ENCODE measurements at regions not wholly inside any gene's neighbourhood (a gene's known extent, or its start where the extent isn't known, plus 50 kb on each side); places are given as distances from the start of the nearest gene placed in this dataset.
"Not testable (repeated sequence)": the region's sequence is repeated elsewhere in the genome, so short reads cannot be mapped to it uniquely, and the experiment has no call there.

DNA sequence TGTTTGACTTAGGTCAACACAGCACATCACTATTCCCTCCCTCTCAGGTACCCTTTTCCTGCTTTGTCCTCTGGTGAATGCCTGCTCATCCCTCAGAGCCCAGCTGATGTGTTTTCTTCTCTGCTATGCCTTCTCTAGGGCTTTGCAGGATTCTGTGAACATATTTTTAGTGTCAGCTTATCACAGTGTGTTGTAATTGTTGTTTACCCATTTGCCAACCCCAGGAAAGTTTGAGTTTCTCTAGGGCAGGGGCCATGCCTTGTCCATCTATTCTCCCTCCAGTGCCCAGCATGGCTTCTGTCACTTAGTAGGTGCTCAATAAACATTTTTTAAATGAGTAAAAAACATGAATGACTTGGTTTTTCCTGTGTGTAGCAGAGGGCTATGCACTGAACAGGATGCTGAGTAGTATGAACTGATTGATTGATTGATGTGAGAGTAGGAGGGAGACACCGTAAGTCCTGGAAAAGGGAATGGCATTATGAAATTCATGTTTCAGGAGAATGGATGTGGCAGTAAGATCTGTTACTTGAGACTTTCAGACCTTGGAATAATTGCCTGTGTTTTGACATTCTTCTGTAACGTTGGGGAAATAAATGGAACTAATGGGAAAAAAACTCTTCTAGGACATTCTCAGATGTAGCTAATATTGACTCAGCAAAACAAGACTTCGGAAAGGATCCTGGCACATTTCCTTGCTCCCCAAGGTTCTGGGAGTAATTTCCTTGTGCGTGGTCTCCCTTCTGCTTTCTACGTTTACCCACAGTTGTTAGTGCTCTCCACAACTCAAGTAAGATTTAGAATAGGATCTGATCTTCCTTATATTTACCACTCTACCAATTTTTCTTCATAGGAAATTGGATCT lies 267.3 kb upstream of the TBL1XR1 start:
- no peak for DNase-seq

DNA sequence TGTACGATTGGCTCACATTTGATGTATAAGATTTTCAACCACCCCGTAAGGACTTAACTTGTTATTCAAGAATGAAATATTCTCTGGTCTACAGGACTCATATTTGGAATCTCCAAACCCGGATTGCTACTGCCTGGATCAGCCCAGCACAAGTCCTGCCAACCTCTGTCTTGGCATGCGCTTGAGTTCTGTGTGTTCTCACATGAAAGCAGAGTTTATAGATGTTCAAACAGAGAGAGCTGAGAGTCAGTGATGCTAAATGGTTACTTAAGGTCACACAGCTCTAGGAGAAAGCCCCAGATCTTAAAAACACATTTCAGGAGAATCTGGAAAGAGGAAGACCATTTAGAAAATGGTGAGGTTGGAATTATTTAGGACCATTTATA lies 268.0 kb upstream of the TBL1XR1 start:
- no peak for DNase-seq

DNA sequence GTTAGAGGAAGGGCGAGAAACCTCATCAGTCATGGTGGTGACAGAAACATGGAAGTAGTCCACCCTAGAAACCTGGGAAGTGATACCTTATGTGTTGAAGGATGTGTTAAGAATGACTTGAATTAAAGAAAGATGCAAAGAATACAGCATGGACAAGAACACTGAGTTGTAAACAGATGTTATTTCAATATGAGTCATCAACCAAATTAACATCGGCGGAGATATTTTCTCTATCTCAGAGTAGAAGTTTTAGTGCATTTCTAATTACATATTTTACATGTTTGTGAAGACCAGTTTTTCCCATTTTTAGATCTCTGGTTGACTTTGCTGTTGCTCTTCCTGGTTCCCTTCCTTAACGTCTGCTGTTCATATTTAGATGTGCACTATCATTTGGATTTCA lies 268.8 kb upstream of the TBL1XR1 start:
- no peak for DNase-seq

DNA sequence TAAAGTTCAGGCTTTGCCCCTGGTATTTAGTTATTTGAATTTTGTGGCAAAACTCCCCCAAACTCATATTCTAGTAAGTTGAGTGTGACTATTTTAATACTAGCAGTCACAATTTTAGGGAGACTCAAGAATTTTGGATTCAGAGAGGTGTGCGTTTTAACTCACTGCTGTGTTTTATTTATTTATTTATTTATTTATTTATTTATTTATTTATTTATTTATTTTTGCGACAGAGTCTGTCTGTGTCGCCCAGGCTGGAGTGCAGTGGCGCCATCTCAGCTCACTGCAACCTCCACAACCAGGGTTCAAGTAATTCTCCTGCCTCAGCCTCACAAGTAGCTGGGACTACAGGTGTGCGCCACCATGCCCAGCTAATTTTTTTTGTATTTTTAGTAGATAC lies 269.3 kb upstream of the TBL1XR1 start:
- DNase-seq: not testable (repeated sequence)

GRCh38 chr3:177467247-177467985 lies 270.1 kb upstream of the TBL1XR1 start:
- DNase-seq: no peak

DNA sequence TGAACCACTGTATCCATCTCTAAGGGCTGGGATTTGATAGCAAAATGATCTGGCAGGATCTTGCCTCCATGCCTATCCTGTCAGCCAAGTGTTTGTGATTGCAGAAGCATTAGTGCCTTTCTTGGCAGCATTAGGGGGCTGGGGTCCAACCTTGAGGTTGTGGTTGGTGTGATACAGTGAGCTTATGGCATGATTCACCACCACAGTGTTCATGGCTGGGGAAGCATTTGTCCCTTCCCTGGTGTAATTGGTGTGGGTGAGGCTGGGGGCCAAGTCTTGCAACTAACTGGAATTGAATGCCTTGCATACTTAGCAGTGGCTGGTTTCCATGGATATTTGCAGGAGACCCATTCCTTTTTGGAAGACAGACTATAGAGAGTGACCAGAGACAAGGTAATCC lies 271.0 kb upstream of the TBL1XR1 start:
- DNase-seq: no peak

GRCh38 chr3:177468816-177469215 lies 271.5 kb upstream of the TBL1XR1 start:
- no peak for DNase-seq

- no peak for DNase-seq
Measured at GRCh38 chr3:177469216-177469615, 271.9 kb upstream of the TBL1XR1 start.

- peak; percentile 35 to 59 for DNase-seq
Measured at GRCh38 chr3:177470197-177470941, 273.1 kb upstream of the TBL1XR1 start.

DNA sequence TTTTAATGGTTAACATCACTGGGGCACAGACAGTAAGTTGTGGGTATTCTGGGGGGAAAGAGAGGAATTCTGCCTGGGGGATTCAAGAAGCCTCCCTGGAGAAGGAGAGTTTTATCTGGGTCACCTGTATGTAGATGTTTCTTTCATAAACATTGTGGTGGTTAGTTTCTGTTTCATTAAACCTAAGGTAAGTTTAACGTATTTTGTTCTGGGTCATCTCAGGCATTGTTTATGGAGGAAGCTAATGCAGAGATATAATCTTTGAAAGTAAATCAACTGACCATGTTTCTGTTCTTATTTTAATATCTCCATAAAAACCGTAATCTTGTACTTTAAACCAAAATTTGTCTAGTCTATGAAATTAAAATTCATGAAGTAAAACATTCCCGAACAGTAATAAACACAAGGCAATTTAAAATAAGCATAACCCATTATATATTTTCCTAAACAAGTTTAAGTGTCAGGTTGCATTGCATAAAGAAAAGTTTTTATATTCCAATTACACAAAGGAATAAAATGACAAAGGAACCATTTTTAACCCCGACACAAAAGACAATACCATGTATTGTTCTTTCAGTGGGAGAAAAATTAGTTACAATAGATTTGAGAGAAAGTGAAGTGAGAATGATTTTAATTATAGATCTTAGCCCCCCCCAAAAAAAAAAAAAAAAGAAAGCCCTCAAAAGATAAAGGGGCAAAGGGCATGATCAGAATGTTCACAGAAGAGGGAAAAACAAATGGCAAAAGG lies 274.6 kb upstream of the TBL1XR1 start:
- no peak for DNase-seq

DNA sequence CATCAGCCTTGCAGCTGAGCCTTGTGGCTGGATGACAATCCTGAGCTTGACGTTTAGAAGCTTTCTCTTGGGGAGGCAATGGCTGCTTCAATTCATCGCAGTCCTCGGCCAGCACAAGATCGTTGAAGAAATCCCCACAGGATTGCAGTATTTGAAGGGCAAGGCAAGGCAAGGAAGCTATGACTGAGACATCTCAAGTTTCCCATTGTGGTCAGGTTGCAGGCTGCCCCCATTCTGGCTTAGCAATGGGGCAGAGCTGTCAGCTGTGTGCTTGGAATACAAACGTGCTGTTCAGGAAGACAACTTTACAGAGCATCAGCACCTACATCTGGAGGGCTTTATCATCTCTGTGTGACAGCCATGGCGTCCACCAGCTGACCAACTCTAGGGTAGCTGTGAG lies 275.9 kb upstream of the TBL1XR1 start:
- no peak for DNase-seq

DNA sequence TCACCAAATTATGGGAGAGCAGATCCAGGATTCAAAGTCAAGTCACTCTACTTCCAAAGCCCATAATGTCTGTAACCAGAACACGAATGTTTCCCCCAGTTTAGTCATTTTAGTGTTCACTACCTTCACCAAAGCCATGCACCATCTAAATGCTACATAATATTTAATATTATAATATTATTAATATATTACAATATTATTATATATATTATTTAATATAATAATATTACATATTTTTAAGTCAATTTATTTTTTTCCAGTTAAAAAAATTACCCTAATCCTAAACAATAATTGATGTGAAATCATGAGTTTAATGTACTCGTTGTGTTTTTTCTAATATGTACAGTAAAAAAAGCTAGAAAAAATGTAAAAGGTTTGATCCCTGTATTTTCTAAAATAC lies 276.6 kb upstream of the TBL1XR1 start:
- no peak for DNase-seq

DNA sequence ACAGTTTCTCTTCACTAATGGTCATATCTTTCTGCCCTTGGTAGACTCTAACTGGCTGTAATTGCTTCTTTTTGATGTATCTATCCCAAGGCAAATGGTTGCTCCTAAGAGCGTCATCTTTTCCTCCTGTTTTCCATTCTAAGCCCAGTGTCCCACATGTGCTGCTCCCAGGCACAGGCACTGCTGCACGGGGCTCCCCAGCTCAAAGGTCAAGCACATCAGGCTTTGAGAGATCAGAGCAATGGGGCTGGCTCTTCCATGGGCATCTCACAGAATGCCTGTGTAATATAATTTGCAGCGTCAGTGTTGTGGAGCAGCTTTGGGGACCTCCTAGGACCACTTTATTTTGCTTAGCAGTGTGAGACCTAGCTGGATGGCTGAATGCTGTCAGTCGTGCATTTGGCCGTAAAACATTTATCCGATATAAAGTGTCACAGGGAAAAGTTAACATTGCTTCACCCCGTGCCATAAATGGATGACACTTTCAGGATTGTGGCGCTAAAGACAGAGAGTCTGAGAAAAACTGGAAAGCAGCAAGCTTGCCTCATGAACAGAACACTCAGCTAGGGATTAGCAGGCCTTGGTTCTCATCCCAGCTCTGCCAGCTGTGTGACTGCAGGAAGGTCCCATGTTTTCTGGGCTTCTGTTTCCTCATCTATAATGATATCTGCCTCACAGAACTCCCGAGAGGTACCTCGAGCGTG lies 277.5 kb upstream of the TBL1XR1 start:
- DNase-seq: no peak

GRCh38 chr3:177475356-177475665 lies 278.0 kb upstream of the TBL1XR1 start:
- DNase-seq: no peak

DNA sequence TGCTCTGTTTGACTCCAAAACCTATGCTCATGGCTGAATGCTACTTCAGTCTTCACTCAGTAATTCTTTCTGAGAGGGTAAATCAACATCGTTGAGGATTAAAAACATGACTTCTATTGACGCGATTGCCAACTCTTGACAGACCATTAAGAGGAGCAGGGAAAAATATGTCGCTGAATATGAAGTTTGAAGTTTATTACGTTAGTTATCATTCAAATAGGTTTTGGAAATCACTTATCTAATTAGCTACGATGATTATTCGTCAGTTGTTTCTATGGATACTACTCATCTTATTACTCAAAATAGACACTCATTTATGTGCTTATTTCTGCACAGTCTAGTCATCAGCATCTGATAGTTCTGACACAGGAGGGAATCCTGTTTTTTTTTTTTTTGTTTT lies 279.2 kb upstream of the TBL1XR1 start:
- DNase-seq: no peak

- DNase-seq: no peak
Measured at GRCh38 chr3:177476921-177477435, 279.7 kb upstream of the TBL1XR1 start.

DNA sequence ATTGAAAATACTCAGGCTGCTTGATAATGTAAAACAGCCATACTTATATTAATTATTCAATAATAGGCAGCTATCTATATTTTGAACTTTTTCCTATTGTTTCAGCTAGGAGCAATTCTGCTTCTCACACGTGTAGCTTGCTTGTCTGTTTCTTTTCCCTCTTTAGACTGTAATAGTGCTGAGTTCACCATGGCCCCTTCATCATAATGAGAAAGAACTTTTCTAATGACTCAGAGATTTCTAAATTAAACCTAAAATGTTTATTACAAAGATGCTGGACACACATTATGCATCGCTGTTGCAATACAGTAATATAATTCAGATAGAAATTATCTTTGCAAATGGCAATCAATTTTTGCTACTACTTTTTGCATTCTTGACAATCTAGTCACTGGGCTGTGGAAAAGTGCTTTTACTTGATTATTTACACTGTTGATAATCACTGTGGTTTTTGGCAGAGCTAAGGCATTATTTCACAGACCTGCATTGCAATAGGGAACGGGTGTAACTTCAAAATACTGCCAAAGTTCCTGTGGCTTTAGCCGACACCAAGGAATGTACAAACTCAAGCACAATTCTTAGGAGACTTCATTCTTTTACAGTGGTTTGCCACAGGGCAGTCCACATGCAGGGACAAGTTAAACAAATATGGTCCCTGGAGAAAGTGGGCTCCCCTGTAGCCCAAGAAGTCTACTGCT lies 281.0 kb upstream of the TBL1XR1 start:
- no peak for DNase-seq

DNA sequence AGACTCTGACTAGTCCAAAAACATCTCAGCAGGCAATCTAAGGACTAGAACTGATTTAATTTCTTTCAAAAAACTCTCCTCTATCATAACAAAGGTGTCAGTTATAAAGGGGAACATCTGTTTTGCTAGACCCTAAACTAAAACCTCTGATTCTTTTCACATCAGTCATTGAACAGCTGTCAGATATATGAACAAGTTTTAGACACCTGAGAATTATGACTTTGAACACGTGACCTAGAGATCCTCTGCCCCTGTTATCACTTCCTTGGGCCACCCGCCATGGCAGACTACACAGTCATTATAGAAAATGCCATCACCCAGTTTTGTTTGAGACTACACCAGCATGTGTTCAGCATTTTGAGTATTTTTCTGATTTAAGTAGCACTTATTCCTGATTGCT lies 282.3 kb upstream of the TBL1XR1 start:
- no peak for DNase-seq

GRCh38 chr3:177481329-177481728 lies 284.0 kb upstream of the TBL1XR1 start:
- no peak for DNase-seq

GRCh38 chr3:177482048-177482691 lies 284.9 kb upstream of the TBL1XR1 start:
- no peak for DNase-seq
